NCI-H226 (cell line): ENCODE measurements at regions not wholly inside any gene's neighbourhood (a gene's known extent, or its start where the extent isn't known, plus 50 kb on each side); places are given as distances from the start of the nearest gene placed in this dataset.

Experiments
- DNase-seq: peaks from one replicate; pipeline ENCODE4 v3.0.0-alpha.2; 2015

- DNase-seq, result no peak
Measured at GRCh38 chr15:67006083-67007065, 59.0 kb upstream of the SMAD3 start.

DNA sequence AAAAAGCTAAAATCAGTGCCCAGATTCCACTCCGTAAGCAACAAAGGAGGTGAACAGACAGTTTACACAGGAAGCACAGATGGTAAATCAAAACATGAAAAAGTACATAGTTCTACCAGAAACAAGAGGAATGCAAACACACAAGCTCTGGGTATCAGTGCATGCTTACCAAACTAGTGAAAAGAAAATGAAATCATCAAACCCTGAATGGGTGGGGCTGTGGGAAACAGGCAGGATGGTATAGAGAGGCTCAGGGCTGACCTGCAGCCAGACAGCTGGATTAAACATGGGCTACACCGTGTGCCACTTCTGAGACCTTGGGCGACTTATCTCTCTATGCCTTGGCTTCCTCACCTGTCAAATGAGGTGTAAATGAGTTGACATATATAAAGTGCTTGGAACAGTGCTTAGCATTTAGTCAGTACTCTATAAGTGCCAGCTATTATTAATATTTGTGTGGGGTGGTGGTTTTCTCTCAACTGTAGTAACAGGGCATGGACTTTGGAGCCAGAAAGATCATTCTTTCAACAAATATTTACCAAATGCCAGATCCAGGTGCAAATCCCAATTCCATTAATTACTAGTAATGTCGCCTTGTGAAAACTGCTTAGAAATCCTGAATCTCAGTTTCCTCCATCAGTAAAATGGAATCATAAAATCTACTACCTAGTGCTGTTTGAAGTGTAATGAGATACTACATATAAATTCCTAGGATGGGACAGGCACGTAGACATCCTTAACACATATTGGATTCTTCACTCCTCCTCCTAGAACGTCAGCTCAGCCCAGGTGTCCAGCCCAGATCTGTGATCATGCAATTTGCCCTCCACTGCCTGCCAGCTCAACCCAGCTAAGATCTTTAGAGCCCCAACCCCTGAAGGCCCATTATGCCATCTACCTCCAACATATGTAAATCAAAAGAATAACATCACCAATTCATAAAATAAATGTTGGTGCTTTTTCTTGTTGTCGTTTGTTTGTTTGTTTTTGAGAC is 55.5 kb upstream of the SMAD3 start:
- DNase-seq, result no peak

- DNase-seq, result no peak
Measured at GRCh38 chr15:67010898-67011616, 54.3 kb upstream of the SMAD3 start.

- no peak for DNase-seq
Measured at GRCh38 chr15:67011617-67012005, 53.8 kb upstream of the SMAD3 start.

DNA sequence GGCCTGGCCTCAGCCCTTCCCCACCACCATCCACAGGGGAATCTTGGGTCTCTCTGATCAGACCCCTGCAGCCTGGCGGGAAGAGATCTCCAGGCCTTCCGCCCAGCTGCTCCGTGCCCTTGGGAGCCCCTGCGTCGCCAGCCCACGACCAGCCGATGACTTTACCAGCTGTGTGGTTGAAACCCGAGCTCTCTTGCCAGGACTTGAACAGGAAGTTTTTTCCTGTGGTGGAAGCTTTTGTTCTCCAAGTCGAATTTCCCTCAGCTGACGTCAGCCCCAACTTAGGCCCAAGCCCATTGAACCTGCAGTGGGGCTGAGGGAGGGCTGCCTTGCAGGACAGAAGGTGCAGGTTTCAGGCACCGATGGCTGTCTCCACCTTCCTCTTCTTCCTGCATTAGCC is 51.7 kb upstream of the SMAD3 start:
- no peak for DNase-seq
